Subcutaneous abdominal adipose tissue (tissue), 5 donors: ENCODE measurements at regions not wholly inside any gene's neighbourhood (a gene's known extent, or its start where the extent isn't known, plus 50 kb on each side); places are given as distances from the start of the nearest gene placed in this dataset.
"Not testable (repeated sequence)": the region's sequence is repeated elsewhere in the genome, so short reads cannot be mapped to it uniquely, and the experiment has no call there.

Experiments used
- H3K27ac ChIP-seq: one replicate; pipeline ENCODE4 v1.7.0; 2013; ENCODE audit warnings: low read depth, mild to moderate bottlenecking, inconsistent platforms, low read length, moderate library complexity
- H3K27me3 ChIP-seq, 5 donors: one replicate each; pipeline ENCODE4 v1.7.0; 2013; ENCODE audit warnings: low read length in 5 of 5, inconsistent platforms in 1 of 5; ENCODE audit not compliant: control insufficient read depth in 5 of 5, insufficient read depth in 4 of 5
- H3K36me3 ChIP-seq, 5 donors: one replicate each; pipeline ENCODE4 v1.7.0; 2013; ENCODE audit warnings: low read length in 5 of 5; ENCODE audit not compliant: control insufficient read depth in 5 of 5, insufficient read depth in 5 of 5
- H3K4me1 ChIP-seq, 5 donors: one replicate each; pipeline ENCODE4 v1.7.0; 2013; ENCODE audit warnings: low read length in 5 of 5, mild to moderate bottlenecking in 3 of 5, moderate library complexity in 1 of 5; ENCODE audit not compliant: control insufficient read depth in 5 of 5, insufficient read depth in 5 of 5
- H3K4me3 ChIP-seq, 5 donors: one replicate each; pipeline ENCODE4 v1.7.0; 2013; ENCODE audit warnings: low read length in 5 of 5, low read depth in 1 of 5
- H3K9ac ChIP-seq, 5 donors: one replicate each; pipeline ENCODE4 v1.7.0; 2013; ENCODE audit warnings: low read length in 5 of 5, mild to moderate bottlenecking in 4 of 5, moderate library complexity in 3 of 5
- H3K9me3 ChIP-seq, 5 donors: one replicate each; pipeline ENCODE4 v1.7.0; 2013; ENCODE audit warnings: low read length in 5 of 5; ENCODE audit not compliant: control insufficient read depth in 5 of 5
- donor health status: healthy.
- donor health status: healthy.
- donor health status: healthy.
- donor health status: healthy.
- donor health status: healthy.

DNA sequence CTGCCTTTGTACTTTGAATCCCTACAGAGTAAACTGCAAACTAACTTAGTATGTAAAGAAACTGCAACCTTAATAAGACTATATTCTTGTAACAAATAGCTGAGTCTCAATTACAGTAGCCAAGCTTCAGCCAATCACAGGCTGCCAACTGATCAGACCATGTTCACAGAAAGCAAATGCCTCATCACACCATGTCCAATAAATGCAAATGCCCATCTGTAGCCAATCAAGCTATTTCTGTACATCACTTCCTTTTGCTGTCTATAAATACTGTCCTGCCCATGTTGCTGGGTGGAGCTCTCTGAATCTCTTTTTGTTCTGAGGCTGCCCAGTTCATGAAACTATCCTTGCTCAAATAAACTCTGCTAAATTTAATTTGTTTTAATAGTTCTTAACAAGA is 531.7 kb upstream of the TOM1L1 start:
- H3K9me3 ChIP-seq: peaks cover 0 to 5% (median 0%) of the 10 kb centered on the region in 5 donors
- H3K4me3 ChIP-seq: no peak overlapping the region
- no peaks in the 10 kb centered on the region for H3K4me1 ChIP-seq
- no peaks in the 10 kb centered on the region for H3K36me3 ChIP-seq
- no peak overlapping the region for H3K27ac ChIP-seq
- no peak overlapping the region for H3K9ac ChIP-seq
- no peaks in the 10 kb centered on the region for H3K27me3 ChIP-seq

- Histone ChIP-seq H3K27me3 (no peaks in the 10 kb centered on the region), H3K9me3 (peaks cover 0 to 5% (median 0%) of the 10 kb centered on the region in 5 donors), H3K36me3 (no peaks in the 10 kb centered on the region), H3K4me3 (no peak overlapping the region), H3K9ac (no peak overlapping the region), H3K4me1 (no peaks in the 10 kb centered on the region), H3K27ac (no peak overlapping the region)
Measured at GRCh38 chr17:54372069-54372749, 528.4 kb upstream of the TOM1L1 start.

DNA sequence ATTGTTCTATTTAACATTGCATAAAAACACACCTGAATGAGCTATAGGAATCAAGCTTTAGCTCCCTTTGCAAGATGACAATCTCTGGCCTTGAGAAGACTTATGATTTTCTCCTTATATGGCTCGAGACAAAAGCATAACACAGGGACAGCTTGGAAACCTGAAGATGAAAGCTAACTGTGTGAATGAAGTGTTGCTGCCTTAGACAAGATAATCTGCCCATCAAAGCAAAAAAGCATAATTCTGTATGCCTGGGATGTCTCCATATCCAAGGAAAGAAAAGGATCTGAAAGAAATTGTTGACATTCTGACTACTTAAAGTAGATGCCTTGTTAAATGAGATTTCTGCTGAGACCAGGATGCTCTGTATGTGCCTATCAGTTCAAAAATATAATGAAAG is 526.7 kb upstream of the TOM1L1 start:
- Histone ChIP-seq H3K27me3 (no peaks in the 10 kb centered on the region), H3K4me1 (no peaks in the 10 kb centered on the region), H3K4me3 (no peak overlapping the region), H3K27ac (no peak overlapping the region), H3K36me3 (no peaks in the 10 kb centered on the region), H3K9me3 (peaks cover 0 to 5% (median 0%) of the 10 kb centered on the region in 5 donors), H3K9ac (no peak overlapping the region)

GRCh38 chr17:54376409-54376808 is 524.2 kb upstream of the TOM1L1 start:
- H3K4me3 ChIP-seq, H3K9ac ChIP-seq, H3K27ac ChIP-seq, H3K36me3 ChIP-seq, H3K9me3 ChIP-seq, H3K4me1 ChIP-seq, H3K27me3 ChIP-seq: not testable (repeated sequence)

GRCh38 chr17:54381482-54381881 is 519.2 kb upstream of the TOM1L1 start:
- Histone ChIP-seq H3K4me3 (no peak overlapping the region), H3K9me3 (no peaks in the 10 kb centered on the region), H3K36me3 (no peaks in the 10 kb centered on the region), H3K4me1 (no peaks in the 10 kb centered on the region), H3K27me3 (no peaks in the 10 kb centered on the region), H3K27ac (no peak overlapping the region), H3K9ac (no peak overlapping the region)

DNA sequence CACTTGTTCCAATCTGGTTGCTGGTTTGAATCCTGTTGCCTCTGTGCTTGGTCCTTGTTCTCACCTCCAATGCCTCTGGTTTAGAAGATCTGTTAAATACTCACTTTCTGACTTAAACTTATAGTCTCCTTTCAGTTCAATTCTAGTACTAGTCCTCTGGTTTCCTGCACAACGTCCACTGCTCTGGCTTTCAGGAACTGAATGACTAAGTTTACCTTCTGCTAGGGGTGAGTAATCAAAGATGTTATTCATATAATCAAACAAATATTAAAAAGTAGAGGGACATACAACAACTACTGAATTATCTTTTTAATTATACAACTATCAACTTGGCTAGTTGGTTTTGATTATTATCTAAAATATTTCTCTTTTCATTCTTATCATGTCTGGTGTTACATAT is 496.4 kb upstream of the TOM1L1 start:
- no peaks in the 10 kb centered on the region for H3K27me3 ChIP-seq
- no peak overlapping the region for H3K4me3 ChIP-seq
- H3K9me3 ChIP-seq: no peaks in the 10 kb centered on the region
- H3K36me3 ChIP-seq: no peaks in the 10 kb centered on the region
- H3K9ac ChIP-seq: no peak overlapping the region
- H3K4me1 ChIP-seq: no peaks in the 10 kb centered on the region
- no peak overlapping the region for H3K27ac ChIP-seq

- no peaks in the 10 kb centered on the region for H3K9me3 ChIP-seq
- no peaks in the 10 kb centered on the region for H3K36me3 ChIP-seq
- no peak overlapping the region for H3K27ac ChIP-seq
Measured at GRCh38 chr17:54405826-54406225, 494.8 kb upstream of the TOM1L1 start.

GRCh38 chr17:54408731-54409130 is 491.9 kb upstream of the TOM1L1 start:
- H3K4me1 ChIP-seq: no peaks in the 10 kb centered on the region
- no peaks in the 10 kb centered on the region for H3K27me3 ChIP-seq
- H3K9ac ChIP-seq: no peak overlapping the region

More at GRCh38 chr17:54405826-54406225, 494.8 kb upstream of the TOM1L1 start:
- Histone ChIP-seq H3K4me3 (no peak overlapping the region), H3K27me3 (no peaks in the 10 kb centered on the region), H3K4me1 (no peaks in the 10 kb centered on the region), H3K9ac (no peak overlapping the region)

GRCh38 chr17:54418467-54418866 is 482.2 kb upstream of the TOM1L1 start:
- Histone ChIP-seq H3K27ac (no peak overlapping the region), H3K9ac (no peak overlapping the region), H3K4me1 (peaks cover 0 to 1% (median 0%) of the 10 kb centered on the region in 5 donors), H3K4me3 (no peak overlapping the region), H3K9me3 (peaks cover 0 to 6% (median 3%) of the 10 kb centered on the region in 5 donors), H3K36me3 (no peaks in the 10 kb centered on the region), H3K27me3 (no peaks in the 10 kb centered on the region)

More at GRCh38 chr17:54408731-54409130, 491.9 kb upstream of the TOM1L1 start:
- no peaks in the 10 kb centered on the region for H3K36me3 ChIP-seq
- peaks cover 0 to 3% (median 0%) of the 10 kb centered on the region in 5 donors for H3K9me3 ChIP-seq
- no peak overlapping the region for H3K4me3 ChIP-seq
- no peak overlapping the region for H3K27ac ChIP-seq

- Histone ChIP-seq H3K4me3 (no peak overlapping the region), H3K9me3 (peaks cover 0 to 3% (median 0%) of the 10 kb centered on the region in 5 donors), H3K36me3 (no peaks in the 10 kb centered on the region), H3K4me1 (no peaks in the 10 kb centered on the region), H3K27ac (no peak overlapping the region), H3K9ac (no peak overlapping the region), H3K27me3 (no peaks in the 10 kb centered on the region)
Measured at GRCh38 chr17:54425671-54426070, 475.0 kb upstream of the TOM1L1 start.
